GM03348 (cell line): ENCODE measurements at regions not wholly inside any gene's neighbourhood (a gene's known extent, or its start where the extent isn't known, plus 50 kb on each side); places are given as distances from the start of the nearest gene placed in this dataset.

Experiments used
- DNase-seq: peaks from one replicate; pipeline ENCODE4 v3.0.0; 2012; ENCODE audit warnings: low spot score

GRCh38 chr2:41853427-41854191, 194.2 kb upstream of the PKDCC start:
- peak; percentile 70 for DNase-seq

GRCh38 chr2:41854227-41854626, 193.6 kb upstream of the PKDCC start:
- no peak for DNase-seq

DNA sequence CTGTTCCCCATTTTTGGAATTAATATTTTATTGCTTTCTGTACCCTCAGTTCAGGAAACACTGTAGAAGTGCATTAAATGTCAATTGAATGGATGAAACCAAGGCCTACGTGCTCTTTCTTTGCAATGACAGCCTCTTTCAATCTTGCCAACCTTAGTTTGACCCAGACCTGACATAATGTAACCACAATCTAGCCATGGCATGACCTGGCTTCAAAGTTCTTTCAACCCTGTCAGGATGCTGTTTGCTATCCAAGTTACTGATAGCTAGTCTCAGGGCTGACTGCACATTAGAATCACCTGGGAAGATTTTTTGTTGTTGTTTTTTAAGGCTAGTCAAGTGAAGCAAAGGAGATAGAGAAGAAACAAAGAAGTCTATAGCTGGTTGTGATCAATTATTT, 190.9 kb upstream of the PKDCC start:
- DNase-seq = no peak

GRCh38 chr2:41859615-41860514, 188.0 kb upstream of the PKDCC start:
- peak; percentile 38 for DNase-seq

DNA sequence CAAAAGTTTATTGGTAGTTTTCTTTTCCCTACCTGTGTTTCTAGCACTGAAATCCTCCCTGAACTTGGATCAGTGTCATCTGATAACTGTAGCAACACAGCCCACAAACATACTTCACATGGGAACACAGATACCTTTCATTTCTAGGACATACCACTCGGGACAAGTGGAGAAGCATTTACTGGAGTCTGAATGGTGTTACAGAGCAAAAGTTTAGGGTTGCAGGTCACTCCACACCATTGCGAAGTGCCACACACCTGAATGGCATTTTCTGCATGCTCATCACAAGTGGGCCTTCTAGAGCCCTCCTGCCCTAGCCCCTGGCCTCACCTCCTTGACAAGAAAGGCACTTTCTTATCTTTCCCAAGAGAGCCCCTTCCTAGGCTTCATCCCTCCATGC, 184.8 kb upstream of the PKDCC start:
- DNase-seq = no peak

GRCh38 chr2:41865263-41865662, 182.6 kb upstream of the PKDCC start:
- DNase-seq = no peak

- no peak for DNase-seq
Measured at GRCh38 chr2:41867553-41867952, 180.3 kb upstream of the PKDCC start.

DNA sequence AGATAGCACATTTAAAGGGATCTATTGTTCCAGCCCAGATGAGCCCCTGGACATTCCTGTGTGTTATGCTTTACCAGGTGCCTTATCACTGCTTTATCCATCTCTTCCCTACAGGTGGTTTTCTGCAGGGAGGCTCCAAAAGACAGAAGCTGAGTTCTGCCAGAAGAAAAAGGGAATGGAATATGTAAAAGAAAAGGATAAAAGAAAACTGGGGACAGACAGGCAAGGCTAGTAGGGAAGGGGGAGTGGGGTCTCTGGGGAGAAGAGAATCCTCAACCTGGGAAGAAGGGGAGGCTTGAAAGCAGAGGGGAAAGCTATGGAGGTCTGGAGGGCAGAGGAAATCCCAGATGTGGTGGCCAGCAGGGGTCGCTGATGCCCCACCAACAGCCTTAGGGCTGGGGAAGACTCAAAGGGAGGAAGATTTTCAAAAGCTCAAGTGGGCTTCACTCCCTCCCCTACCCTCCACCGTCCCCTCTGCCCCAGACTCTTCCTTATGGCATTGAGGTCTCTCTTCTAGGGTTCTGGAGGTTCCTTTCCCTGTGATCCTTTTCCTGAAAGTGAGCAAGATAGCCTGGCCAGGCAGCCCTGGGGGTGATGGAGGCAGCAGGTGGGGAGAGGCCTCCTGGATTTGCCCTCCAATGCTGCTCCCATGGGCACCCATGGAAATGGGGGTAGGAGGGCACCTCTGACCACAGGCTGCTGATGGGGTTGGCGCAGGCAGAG, 178.1 kb upstream of the PKDCC start:
- peak; percentile 85 for DNase-seq

GRCh38 chr2:41870265-41870585, 177.6 kb upstream of the PKDCC start:
- no peak for DNase-seq

- peak; percentile 64 for DNase-seq
Measured at GRCh38 chr2:41871080-41871479, 176.7 kb upstream of the PKDCC start.

- peak; percentile 55 for DNase-seq
Measured at GRCh38 chr2:41872646-41873045, 175.2 kb upstream of the PKDCC start.

GRCh38 chr2:41873102-41874031, 174.5 kb upstream of the PKDCC start:
- DNase-seq = no peak

DNA sequence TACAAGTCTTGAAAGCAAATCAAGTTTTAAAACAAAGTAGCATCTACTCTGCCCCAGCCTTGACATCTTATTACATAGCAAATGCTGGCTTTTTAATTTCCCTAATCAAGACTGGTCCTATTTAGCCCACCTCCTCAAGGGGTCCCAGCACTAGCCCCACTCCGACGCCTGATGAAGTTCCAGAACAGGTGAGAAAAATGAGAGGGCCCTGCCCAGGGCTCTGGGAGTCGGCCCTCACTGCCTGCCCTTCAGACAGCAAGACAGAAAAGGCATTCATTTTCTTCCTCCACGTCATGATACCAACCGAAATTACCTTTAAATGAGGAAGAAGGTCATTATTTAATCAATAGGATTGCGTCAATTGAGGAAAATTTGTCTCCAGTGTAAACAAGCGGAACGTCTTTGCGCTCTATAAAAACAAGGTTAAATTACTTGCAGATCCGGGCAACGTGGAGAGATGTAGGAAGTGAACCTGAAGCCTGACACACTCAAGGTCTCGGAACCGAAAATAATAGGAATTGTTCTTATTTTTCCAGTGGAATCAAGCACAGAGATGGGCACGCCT, 170.6 kb upstream of the PKDCC start:
- DNase-seq = no peak

- no peak for DNase-seq
Measured at GRCh38 chr2:41878056-41878455, 169.8 kb upstream of the PKDCC start.

DNA sequence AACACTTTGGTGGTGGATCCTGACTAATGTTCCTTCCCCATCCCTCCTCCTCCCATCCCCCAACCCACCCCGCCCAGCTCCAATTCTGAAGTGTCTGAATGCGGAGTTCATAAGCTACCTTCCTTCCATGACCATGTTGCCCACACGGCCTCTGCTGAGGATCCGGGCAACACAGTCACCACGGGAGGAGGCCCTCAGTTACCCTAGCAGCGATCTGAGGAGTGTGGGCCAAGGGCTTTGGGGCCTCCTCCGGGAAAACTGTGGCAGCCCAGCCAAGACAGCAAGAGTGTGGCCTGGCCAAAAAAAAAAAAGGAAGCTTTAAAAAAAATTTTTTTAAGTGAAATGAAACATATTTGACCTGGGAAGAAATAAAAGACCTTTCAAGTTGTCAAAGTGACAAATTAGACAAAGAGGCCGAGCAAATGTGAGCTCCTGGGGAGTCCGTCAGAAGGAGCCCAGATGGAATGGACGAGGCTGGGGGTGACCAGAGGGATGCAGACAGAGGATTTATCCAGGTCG, 169.0 kb upstream of the PKDCC start:
- no peak for DNase-seq

DNA sequence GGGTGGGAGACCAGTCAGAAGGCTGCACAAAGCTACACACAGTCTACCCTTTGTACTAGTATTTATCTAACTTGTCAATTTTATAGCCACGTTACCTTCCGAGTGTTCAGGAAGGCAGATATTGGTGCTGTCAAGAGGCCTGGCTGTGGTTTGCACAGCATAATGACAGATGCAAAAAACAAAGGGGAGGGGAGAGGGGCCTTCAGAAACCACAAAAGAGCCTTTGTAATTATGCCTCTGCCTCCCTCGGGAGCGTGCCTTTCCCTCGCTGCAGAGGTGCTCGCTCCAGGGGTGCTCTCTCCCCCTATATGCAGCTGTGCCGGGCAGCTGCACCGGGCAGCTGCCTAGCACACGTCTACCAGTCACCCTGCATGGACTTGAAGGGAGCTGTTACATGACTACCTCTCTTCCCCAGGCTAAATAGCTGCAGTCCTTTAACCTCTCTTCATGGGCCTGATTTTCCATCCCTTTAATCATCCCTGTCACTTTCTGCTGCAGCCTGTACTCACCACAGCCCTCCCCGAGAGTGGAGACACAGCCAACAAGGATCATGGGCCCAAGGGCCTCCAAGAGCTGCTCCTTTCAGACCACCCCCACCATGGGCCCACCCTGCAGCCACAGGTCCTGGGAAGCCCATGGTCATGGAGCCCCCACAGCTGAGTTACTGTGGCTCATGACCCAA, 168.4 kb upstream of the PKDCC start:
- DNase-seq = no peak

DNA sequence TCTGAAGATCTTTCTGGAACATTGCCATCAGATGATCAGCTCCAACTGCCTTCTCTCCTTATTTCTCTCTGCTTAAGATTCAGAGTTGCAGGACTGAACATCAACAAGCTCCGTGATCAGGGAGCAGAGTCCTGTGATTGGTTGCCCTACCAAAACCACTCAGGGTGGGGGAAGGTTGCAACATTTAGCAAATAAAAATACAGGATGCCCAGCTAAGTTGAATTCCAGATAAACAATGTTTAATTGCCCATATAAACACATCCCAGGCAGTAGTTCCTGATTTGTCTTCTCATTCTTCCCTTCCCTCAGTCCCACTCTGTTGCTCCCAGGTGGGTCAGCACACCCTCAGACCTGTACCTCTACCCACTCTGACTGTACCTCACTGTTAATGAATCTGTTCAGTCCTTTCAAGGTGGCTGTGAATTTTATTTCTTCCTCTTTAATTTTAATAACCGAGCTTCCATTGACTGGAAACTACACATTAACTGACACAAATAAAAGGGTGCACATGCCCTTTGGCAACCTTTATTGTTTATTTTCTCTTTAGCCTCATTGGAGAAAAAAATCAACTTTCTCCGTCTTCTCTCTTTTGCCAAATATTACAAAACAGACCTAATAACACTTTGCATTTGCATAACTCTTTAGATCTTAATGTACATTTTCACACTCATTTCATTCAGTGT, 167.1 kb upstream of the PKDCC start:
- DNase-seq = no peak

GRCh38 chr2:41881249-41881648, 166.6 kb upstream of the PKDCC start:
- DNase-seq = no peak

GRCh38 chr2:41884718-41885117, 163.1 kb upstream of the PKDCC start:
- DNase-seq = no peak

- no peak for DNase-seq
Measured at GRCh38 chr2:41886145-41886664, 161.6 kb upstream of the PKDCC start.
